ENCODE measurements at regions not wholly inside any gene's neighbourhood (a gene's known extent, or its start where the extent isn't known, plus 50 kb on each side); places are given as distances from the start of the nearest gene placed in this dataset.

GRCh38 chr4:74878323-74878722, 54.6 kb upstream of the PARM1 start:
- H2BK120ac ChIP-seq (ENCODE audit: low read depth, low read length): no peak overlapping the region
- H3K4me1 ChIP-seq (ENCODE audit: control insufficient read depth, low read depth, low read length): no peaks in the 10 kb centered on the region
- no peaks in the 10 kb centered on the region for H3K79me1 ChIP-seq (ENCODE audit: low read length)
- H3K27me3 ChIP-seq (ENCODE audit: insufficient read depth, low read length, poor library complexity): no peaks in the 10 kb centered on the region
- H2AK5ac ChIP-seq (ENCODE audit: low read length): no peak overlapping the region
- DNase-seq: no peak
- H3K79me2 ChIP-seq (ENCODE audit: control insufficient read depth, insufficient read depth, low read length): no peaks in the 10 kb centered on the region
- H3K4me2 ChIP-seq (ENCODE audit: low read length): no peak overlapping the region
- H3K18ac ChIP-seq (ENCODE audit: low read length): no peak overlapping the region
- no peak overlapping the region for H3K4ac ChIP-seq (ENCODE audit: low read depth, low read length)
- H3K27ac ChIP-seq (ENCODE audit: low read depth, low read length): no peak overlapping the region
- H2BK5ac ChIP-seq (ENCODE audit: low read length): no peak overlapping the region
- no peak overlapping the region for H4K5ac ChIP-seq (ENCODE audit: low read length)
- H4K8ac ChIP-seq (ENCODE audit: low read depth, low read length): no peak overlapping the region
- H3K9ac ChIP-seq (ENCODE audit: low read length): no peak overlapping the region
- no peak overlapping the region for H3K56ac ChIP-seq (ENCODE audit: low read length)
- H2BK15ac ChIP-seq (replicated peaks; ENCODE audit: low read depth): no peak overlapping the region
- H3K23ac ChIP-seq (ENCODE audit: low read length): no peak overlapping the region
- H3K4me3 ChIP-seq (ENCODE audit: low read length): no peak overlapping the region
- WGBS (ENCODE audit: extremely low coverage, insufficient coverage, low lambda C conversion rate): no CpG with 5 or more reads among the region's 3 CpGs
- no peaks in the 10 kb centered on the region for H3K36me3 ChIP-seq (ENCODE audit: control insufficient read depth, insufficient read depth, low read length)

DNA sequence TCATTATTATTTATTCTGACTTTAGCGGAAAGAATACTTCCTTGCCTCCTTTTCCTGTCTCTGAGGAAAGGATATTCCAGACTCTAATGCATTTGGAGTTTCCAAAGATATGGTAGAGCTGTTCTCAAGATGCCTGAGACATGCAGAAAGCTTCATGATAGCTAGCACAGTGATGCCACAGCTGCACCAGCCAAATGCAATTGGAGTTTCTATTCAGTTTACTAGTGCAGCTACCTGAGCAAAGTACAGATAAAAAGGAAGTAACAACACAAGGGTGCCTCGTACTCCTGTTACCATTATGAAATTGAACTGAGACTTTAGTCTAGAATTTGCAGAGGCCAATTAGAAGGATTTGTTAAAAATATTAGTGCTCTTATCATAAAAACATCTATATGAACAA, 57.5 kb upstream of the PARM1 start:
- Histone ChIP-seq H3K36me3 (ENCODE audit: control insufficient read depth, insufficient read depth, low read length) (no peaks in the 10 kb centered on the region), H3K4ac (ENCODE audit: low read depth, low read length) (no peak overlapping the region), H2BK120ac (ENCODE audit: low read depth, low read length) (no peak overlapping the region), H2BK15ac (replicated peaks; ENCODE audit: low read depth) (no peak overlapping the region), H3K27ac (ENCODE audit: low read depth, low read length) (no peak overlapping the region), H2BK5ac (ENCODE audit: low read length) (no peak overlapping the region), H3K79me2 (ENCODE audit: control insufficient read depth, insufficient read depth, low read length) (no peaks in the 10 kb centered on the region), H3K4me3 (ENCODE audit: low read length) (no peak overlapping the region), H3K27me3 (ENCODE audit: insufficient read depth, low read length, poor library complexity) (no peaks in the 10 kb centered on the region), H4K8ac (ENCODE audit: low read depth, low read length) (no peak overlapping the region), H3K18ac (ENCODE audit: low read length) (no peak overlapping the region), H4K5ac (ENCODE audit: low read length) (no peak overlapping the region), H3K9ac (ENCODE audit: low read length) (no peak overlapping the region), H3K4me2 (ENCODE audit: low read length) (no peak overlapping the region), H2AK5ac (ENCODE audit: low read length) (no peak overlapping the region), H3K4me1 (ENCODE audit: control insufficient read depth, low read depth, low read length) (no peaks in the 10 kb centered on the region), H3K56ac (ENCODE audit: low read length) (no peak overlapping the region), H3K79me1 (ENCODE audit: low read length) (no peaks in the 10 kb centered on the region), H3K23ac (ENCODE audit: low read length) (no peak overlapping the region)
- DNase-seq: no peak
- no CpG with 5 or more reads among the region's 2 CpGs for whole genome bisulfite sequencing (ENCODE audit: extremely low coverage, insufficient coverage, low lambda C conversion rate)

DNA sequence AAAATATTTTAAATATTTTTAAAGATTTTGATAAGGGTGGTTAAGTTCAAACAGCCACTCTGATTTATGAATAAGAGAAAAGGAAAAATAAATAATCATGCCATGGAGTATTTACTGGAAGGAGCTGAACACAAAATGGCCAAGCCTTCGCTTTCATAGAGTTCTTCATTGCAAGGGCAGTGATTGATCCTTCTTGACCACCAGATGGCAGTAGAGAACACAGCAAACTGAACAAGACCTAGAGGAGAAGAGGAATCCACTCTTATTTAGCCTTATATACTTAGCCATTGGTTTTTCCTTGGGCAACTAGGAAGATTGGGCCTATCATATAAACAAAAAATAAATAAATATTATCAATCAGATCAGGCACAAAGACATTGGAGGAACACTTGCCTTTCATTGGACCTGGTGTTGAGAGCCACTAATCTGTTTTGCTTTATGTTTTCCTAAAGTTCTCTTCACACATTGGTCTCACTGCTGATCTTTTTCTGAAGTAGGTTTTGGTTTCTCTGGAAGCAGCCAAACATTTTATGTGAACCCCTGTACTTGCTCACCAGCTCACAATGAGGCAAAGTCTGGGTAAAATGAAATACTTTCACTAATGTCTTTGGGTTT, 58.1 kb upstream of the PARM1 start:
- H3K18ac ChIP-seq (ENCODE audit: low read length): no peak overlapping the region
- no peak overlapping the region for H3K27ac ChIP-seq (ENCODE audit: low read depth, low read length)
- H2BK5ac ChIP-seq (ENCODE audit: low read length): no peak overlapping the region
- no peak overlapping the region for H4K8ac ChIP-seq (ENCODE audit: low read depth, low read length)
- no peak overlapping the region for H4K5ac ChIP-seq (ENCODE audit: low read length)
- H3K4me3 ChIP-seq (ENCODE audit: low read length): no peak overlapping the region
- no peak overlapping the region for H2BK120ac ChIP-seq (ENCODE audit: low read depth, low read length)
- DNase-seq: peak; percentile 85
- no CpG with 5 or more reads among the region's 1 CpG for WGBS (ENCODE audit: extremely low coverage, insufficient coverage, low lambda C conversion rate)
- no peak overlapping the region for H3K9ac ChIP-seq (ENCODE audit: low read length)
- no peaks in the 10 kb centered on the region for H3K79me2 ChIP-seq (ENCODE audit: control insufficient read depth, insufficient read depth, low read length)
- H3K23ac ChIP-seq (ENCODE audit: low read length): no peak overlapping the region
- no peaks in the 10 kb centered on the region for H3K79me1 ChIP-seq (ENCODE audit: low read length)
- H3K56ac ChIP-seq (ENCODE audit: low read length): no peak overlapping the region
- no peaks in the 10 kb centered on the region for H3K36me3 ChIP-seq (ENCODE audit: control insufficient read depth, insufficient read depth, low read length)
- H3K27me3 ChIP-seq (ENCODE audit: insufficient read depth, low read length, poor library complexity): no peaks in the 10 kb centered on the region
- no peak overlapping the region for H3K4me2 ChIP-seq (ENCODE audit: low read length)
- H3K4ac ChIP-seq (ENCODE audit: low read depth, low read length): no peak overlapping the region
- H3K4me1 ChIP-seq (ENCODE audit: control insufficient read depth, low read depth, low read length): no peaks in the 10 kb centered on the region
- H2BK15ac ChIP-seq (replicated peaks; ENCODE audit: low read depth): no peak overlapping the region
- H2AK5ac ChIP-seq (ENCODE audit: low read length): no peak overlapping the region

- no peak overlapping the region for H3K9ac ChIP-seq (ENCODE audit: low read length)
- no peak overlapping the region for H3K56ac ChIP-seq (ENCODE audit: low read length)
- H2BK15ac ChIP-seq (replicated peaks; ENCODE audit: low read depth): no peak overlapping the region
- peak; percentile 35 for DNase-seq
- no peak overlapping the region for H3K4ac ChIP-seq (ENCODE audit: low read depth, low read length)
- WGBS (ENCODE audit: extremely low coverage, insufficient coverage, low lambda C conversion rate): no CpG with 5 or more reads among the region's 3 CpGs
- no peak overlapping the region for H3K27ac ChIP-seq (ENCODE audit: low read depth, low read length)
- no peak overlapping the region for H3K18ac ChIP-seq (ENCODE audit: low read length)
- no peak overlapping the region for H2BK5ac ChIP-seq (ENCODE audit: low read length)
- H2AK5ac ChIP-seq (ENCODE audit: low read length): no peak overlapping the region
- no peak overlapping the region for H4K8ac ChIP-seq (ENCODE audit: low read depth, low read length)
- no peak overlapping the region for H3K23ac ChIP-seq (ENCODE audit: low read length)
- no peaks in the 10 kb centered on the region for H3K4me1 ChIP-seq (ENCODE audit: control insufficient read depth, low read depth, low read length)
- no peaks in the 10 kb centered on the region for H3K36me3 ChIP-seq (ENCODE audit: control insufficient read depth, insufficient read depth, low read length)
- H3K79me2 ChIP-seq (ENCODE audit: control insufficient read depth, insufficient read depth, low read length): no peaks in the 10 kb centered on the region
- H3K4me3 ChIP-seq (ENCODE audit: low read length): no peak overlapping the region
- H4K5ac ChIP-seq (ENCODE audit: low read length): no peak overlapping the region
- H2BK120ac ChIP-seq (ENCODE audit: low read depth, low read length): no peak overlapping the region
- H3K79me1 ChIP-seq (ENCODE audit: low read length): no peaks in the 10 kb centered on the region
- H3K4me2 ChIP-seq (ENCODE audit: low read length): no peak overlapping the region
- H3K27me3 ChIP-seq (ENCODE audit: insufficient read depth, low read length, poor library complexity): no peaks in the 10 kb centered on the region
Measured at GRCh38 chr4:74873545-74874301, 59.2 kb upstream of the PARM1 start.

GRCh38 chr4:74858921-74859562, 64.7 kb upstream of the BTC start:
- H3K56ac ChIP-seq (ENCODE audit: low read length): no peak overlapping the region
- H3K23ac ChIP-seq (ENCODE audit: low read length): no peak overlapping the region
- no peak for DNase-seq
- no peak overlapping the region for H3K18ac ChIP-seq (ENCODE audit: low read length)
- no peak overlapping the region for H3K27ac ChIP-seq (ENCODE audit: low read depth, low read length)
- no peak overlapping the region for H2BK120ac ChIP-seq (ENCODE audit: low read depth, low read length)
- no peaks in the 10 kb centered on the region for H3K79me2 ChIP-seq (ENCODE audit: control insufficient read depth, insufficient read depth, low read length)
- H4K8ac ChIP-seq (ENCODE audit: low read depth, low read length): no peak overlapping the region
- H3K4me3 ChIP-seq (ENCODE audit: low read length): no peak overlapping the region
- WGBS (ENCODE audit: extremely low coverage, insufficient coverage, low lambda C conversion rate): 100% methylated on average over 1 of the region's 6 CpGs
- H2BK15ac ChIP-seq (replicated peaks; ENCODE audit: low read depth): no peak overlapping the region
- no peaks in the 10 kb centered on the region for H3K79me1 ChIP-seq (ENCODE audit: low read length)
- no peak overlapping the region for H3K4ac ChIP-seq (ENCODE audit: low read depth, low read length)
- H3K9ac ChIP-seq (ENCODE audit: low read length): no peak overlapping the region
- no peak overlapping the region for H4K5ac ChIP-seq (ENCODE audit: low read length)
- H3K27me3 ChIP-seq (ENCODE audit: insufficient read depth, low read length, poor library complexity): no peaks in the 10 kb centered on the region
- H2BK5ac ChIP-seq (ENCODE audit: low read length): no peak overlapping the region
- no peak overlapping the region for H2AK5ac ChIP-seq (ENCODE audit: low read length)
- H3K4me1 ChIP-seq (ENCODE audit: control insufficient read depth, low read depth, low read length): no peaks in the 10 kb centered on the region
- H3K36me3 ChIP-seq (ENCODE audit: control insufficient read depth, insufficient read depth, low read length): no peaks in the 10 kb centered on the region
- H3K4me2 ChIP-seq (ENCODE audit: low read length): no peak overlapping the region
